PC-9 (cell line): ENCODE measurements at regions not wholly inside any gene's neighbourhood (a gene's known extent, or its start where the extent isn't known, plus 50 kb on each side); places are given as distances from the start of the nearest gene placed in this dataset.

Source experiments
- CTCF ChIP-seq: fragments of 200-600 bp; sonication (generic); conservative IDR thresholded peaks from 2 replicates; pipeline ENCODE4 v1.6.1; 2017; ENCODE audit warnings: mixed run types, antibody characterized with exemption, mild to moderate bottlenecking, moderate library complexity
- EZH2 ChIP-seq: fragments of 200-600 bp; sonication (generic); IDR thresholded peaks from 2 replicates; pipeline ENCODE4 v1.8.0; 2017; ENCODE audit warnings: antibody characterized with exemption, low read depth

- no peak for TF ChIP-seq CTCF
- no peak for TF ChIP-seq EZH2
Measured at GRCh38 chr1:62377043-62377562, 57.9 kb upstream of the KANK4 start.
